Femur (tissue), 1 donor: ENCODE measurements at regions not wholly inside any gene's neighbourhood (a gene's known extent, or its start where the extent isn't known, plus 50 kb on each side); places are given as distances from the start of the nearest gene placed in this dataset.
"Not testable (repeated sequence)": the region's sequence is repeated elsewhere in the genome, so short reads cannot be mapped to it uniquely, and the experiment has no call there.

ENCODE experiments used
- DNase-seq: peaks from one replicate; pipeline ENCODE4 v3.0.0-alpha.2; 2017

DNA sequence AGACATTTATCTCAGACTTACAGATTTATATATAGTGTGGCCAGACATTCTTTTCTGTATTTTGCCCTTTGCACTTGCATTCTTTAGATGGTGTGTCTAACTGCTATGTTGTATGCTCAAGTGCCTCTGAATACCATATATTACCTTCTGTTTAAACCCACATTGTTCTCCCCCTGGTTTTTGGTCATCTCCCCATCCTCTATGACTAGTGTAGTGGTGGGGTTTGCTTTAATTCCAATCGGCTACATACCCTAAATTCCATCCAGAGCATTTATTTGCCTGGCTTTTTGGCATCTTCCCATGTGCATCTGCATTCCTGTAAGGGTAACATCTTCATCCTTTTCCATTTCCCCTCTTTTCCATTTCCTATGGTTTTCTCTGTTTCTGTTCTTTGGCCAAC lies 271.0 kb upstream of the SLC30A5 start:
- DNase-seq: no peak

DNA sequence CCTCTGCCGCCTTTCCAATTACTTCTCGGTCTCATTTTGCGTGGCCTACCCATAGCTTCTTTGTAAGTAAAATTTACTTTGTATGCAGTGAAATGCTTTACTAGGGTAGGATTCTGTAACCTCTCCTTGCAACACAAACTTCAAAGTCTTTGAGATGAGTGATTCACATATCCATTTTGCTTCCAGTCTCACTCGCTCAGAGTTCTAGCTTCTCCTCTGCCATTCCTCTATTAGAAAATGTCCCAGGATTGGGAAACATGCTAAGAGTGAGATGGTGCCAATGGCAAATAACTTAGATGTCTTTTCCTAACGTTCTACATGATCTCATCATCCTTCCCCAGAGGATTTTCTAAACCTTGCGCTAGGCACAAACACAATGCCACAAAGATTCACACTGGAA lies 270.5 kb upstream of the SLC30A5 start:
- no peak for DNase-seq

DNA sequence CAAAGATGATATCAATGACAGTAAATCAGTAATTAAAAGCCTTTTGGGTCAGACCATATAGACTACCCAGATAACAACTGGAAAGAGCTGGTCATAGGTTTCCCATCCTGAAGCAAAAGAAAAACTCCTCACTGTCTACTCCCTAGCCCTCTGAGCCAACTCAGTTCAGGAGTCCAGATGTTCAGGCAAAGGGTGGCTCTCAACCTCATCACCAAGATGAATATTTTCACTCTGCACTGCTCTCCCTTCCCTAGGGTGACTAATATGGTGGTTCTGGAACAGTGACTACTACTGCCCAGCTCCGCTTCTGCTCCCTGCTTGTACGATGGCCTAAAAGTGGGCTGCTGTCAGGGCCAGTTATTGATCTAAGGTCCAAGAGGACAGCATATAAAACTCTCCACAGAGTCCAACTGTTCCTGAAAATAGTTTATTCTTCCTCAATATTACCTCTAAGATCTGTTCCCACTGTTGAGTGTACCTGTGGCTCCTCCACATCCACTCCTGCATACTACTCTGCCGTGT lies 263.4 kb upstream of the SLC30A5 start:
- DNase-seq: no peak

- no peak for DNase-seq
Measured at GRCh38 chr5:68834491-68834981, 259.3 kb upstream of the SLC30A5 start.

DNA sequence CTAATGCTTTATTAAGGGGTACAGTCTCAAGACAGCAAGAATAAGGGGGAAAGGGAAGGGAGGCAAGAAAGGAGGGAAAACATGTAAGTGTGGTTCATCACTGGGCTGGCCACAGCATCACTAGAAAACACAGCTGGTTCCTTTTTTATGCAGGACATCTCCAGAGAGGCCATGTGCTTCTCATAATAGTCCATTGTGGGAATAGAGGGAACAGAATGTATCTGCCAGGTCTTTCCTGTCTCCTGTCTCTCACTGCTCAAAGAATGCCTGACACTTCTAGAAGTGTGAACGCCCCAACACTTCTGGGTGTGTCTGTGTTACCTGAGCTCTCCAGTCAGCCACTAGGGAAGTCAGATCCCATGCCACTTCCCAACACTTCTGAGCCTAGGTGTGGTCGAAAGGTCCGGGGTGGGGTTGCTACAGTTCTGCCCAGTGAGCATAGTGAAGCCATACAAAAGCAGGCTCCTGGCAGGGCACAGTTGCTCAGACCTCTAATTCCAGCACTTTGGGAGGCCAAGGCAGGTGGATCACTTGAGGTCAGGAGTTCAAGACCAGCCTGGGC lies 255.6 kb upstream of the SLC30A5 start:
- no peak for DNase-seq

DNA sequence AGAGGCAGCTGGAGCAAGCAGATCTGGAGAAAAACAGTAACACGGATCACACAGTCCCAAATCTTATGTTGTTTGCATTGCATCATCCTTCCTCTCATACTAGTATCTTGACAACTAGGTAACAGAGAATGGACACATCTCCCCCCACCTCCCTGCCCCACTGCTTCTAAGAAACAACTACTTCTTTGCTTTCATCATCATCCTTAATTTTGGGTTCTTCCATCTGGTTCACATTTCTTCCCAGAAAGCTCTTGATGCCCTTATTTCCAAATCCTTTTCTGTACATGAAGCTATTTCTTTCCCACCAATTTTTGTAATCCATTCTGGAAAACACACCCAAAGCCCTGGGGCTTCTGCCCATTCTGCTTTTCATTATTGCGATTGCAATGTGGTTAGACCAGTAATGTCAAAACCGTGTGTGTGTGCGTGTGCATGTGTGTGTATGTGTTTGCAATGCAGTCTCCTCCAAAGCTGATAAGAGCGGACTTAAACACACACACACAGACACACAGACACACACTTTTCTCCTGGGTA lies 254.7 kb upstream of the SLC30A5 start:
- peak; percentile 33 for DNase-seq

DNA sequence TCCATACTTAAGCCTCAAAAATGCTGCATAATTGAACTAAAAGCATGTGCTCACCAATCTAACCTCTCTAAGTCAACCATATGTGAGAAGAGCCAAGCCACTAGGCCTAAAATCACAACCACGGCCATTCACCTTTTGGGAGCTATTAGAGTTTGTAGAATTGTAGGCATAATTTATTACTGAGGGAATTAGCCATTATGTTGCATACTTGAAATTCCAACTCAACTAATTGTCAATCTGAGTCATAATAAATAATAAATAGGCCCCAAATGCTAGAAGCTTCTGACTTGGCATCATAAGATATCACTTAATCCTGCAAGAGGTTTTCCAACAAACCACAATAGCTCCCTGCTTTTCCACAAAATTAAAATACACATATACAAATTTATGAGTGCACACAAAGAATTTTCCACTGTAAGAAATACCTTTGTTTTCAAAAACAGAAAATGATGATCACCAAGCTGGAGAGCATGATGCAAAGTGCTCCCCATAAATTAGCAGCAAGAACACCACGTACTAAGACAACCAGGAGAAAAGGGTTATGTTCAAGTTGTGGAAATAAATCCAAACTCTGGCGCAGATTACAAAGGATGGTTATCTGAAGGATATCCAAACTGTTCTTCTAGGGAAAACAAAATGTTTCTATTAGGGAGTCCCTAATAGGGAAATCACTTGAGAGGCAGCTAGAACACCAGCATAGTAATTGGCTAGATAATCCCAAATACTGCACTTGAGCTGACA lies 250.0 kb upstream of the SLC30A5 start:
- DNase-seq: no peak

DNA sequence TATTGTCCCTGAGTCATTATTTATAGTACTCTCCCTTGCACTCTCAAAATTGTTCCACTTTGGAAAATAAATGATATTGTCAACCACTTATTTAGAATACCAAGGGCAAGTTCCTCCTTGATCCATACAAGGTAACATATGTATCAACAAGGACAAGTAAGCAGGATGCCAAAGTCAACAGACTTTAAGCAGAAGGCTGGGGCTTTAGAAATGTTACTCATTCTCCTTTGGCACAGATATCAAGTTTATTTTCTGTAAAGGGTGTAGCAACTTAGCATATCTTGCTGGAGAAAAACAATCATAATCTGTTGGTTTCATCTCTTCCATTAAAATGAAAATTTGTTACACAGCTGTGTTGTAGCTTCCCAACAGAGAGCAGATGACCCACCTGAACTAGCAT lies 248.7 kb upstream of the SLC30A5 start:
- no peak for DNase-seq

DNA sequence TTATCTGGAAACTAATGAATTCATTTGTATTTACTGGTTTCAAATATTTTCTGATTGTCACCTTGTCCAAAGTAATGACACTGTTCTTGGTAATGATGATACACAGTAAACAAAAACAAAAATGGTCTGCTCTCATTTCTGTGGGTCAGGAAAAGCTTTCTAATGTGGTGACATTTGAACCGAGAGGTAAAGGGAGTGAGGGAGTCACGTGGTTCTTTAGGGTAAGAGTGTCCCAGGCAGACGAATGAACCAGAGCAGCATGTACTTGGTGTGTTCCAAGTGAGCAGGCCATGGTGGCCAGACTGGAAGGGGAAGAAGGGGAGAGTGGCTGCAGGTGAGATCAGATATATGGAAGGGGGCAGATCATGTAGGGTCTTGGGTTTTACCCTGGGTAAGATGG lies 247.0 kb upstream of the SLC30A5 start:
- DNase-seq: no peak

- no peak for DNase-seq
Measured at GRCh38 chr5:68848091-68848490, 245.7 kb upstream of the SLC30A5 start.

DNA sequence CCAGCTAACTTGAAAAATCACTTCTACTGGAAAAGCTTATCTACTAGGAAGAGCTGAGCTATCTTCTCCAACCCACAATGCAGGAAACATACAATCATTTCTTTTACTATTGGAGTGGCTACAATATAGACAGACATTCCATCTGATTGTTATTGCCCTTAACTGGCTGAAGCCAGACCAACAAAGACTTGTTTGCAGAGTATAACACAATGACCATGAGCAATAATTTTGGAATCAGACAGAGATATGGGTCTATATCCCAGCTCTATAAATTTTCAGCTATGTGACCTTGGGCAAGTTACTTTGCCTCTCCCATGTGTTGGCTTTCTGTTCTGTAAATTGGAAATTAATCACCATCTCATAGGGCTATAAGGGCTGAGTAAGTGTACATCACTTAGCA lies 244.7 kb upstream of the SLC30A5 start:
- DNase-seq: no peak

GRCh38 chr5:68849906-68850305 lies 243.9 kb upstream of the SLC30A5 start:
- DNase-seq: no peak

GRCh38 chr5:68861099-68861498 lies 232.7 kb upstream of the SLC30A5 start:
- no peak for DNase-seq

GRCh38 chr5:68862560-68862959 lies 231.3 kb upstream of the SLC30A5 start:
- no peak for DNase-seq

DNA sequence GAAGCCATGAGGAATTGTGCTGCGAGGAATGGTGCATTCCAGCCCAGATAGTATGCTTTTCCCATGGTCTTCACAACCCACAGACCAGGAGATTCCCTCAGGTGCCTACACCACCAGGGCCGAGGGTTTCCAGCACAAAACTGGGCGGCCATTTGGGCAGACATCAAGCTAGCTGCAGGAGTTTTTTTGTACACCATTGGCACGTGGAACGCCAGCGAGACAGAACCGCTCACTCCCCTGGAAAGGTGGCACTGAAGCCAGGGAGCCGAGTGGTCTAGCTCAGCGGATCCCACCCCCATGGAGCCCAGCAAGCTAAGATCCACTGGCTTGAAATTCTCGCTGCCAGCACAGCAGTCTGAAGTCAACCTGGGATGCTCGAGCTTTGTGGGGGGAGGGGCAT lies 228.6 kb upstream of the SLC30A5 start:
- DNase-seq: not testable (repeated sequence)

- DNase-seq: no peak
Measured at GRCh38 chr5:68872088-68872839, 221.6 kb upstream of the SLC30A5 start.

DNA sequence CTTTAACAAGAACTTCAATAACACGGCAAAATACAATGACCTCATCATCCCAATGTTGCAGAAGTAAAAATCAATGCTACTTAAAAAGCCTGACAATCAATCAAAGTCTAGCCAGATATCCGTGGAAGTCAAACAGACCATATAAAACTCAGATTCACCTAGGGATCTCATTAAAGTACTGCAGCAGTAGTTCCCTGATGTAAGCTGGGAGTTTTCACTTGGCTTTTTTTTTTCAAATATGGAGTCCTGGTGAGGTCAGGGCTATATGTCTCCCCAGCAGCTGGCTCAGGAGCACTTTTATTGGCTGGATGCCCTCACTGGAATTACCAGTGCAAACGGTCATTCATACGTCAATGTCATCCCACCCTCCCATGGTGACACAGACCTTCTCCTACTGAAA lies 220.6 kb upstream of the SLC30A5 start:
- no peak for DNase-seq

DNA sequence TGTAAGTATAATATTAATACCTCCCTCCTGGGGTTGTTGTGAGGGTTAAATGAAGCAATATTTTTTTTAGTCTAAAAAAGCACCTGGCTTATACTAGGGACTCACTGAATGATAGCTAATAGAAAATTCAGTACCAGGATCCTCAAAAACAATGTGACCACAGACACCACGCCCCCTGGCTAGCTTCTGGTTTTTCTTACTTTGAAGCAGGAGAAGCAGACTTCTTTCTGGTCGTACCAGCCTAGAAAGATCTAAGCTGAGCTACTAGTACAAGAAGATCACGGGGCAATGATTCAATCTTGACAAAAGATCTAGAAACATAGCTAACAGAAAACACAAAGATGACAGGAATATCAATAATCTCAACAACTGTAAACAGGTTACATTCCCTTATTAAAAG lies 218.5 kb upstream of the SLC30A5 start:
- no peak for DNase-seq

DNA sequence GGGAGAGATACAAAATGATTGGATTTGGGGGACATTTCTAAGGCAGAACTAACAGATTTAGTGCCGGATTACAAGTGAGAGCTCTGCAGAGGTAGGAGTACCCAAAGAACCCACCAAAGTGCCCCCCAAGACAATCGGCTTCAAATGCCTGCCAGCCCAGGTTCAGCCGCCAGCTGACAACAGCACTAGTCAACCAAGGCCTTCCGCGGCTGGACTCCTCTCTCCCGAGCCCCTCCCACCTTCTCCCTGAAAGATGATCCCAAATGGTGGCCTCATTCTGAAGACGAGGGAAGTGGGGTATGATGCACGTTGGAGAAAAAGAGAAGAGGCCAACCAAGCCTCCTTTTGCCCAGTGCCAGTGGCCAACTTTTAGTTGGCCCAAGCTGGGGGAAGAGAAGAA lies 210.4 kb upstream of the SLC30A5 start:
- DNase-seq: no peak

DNA sequence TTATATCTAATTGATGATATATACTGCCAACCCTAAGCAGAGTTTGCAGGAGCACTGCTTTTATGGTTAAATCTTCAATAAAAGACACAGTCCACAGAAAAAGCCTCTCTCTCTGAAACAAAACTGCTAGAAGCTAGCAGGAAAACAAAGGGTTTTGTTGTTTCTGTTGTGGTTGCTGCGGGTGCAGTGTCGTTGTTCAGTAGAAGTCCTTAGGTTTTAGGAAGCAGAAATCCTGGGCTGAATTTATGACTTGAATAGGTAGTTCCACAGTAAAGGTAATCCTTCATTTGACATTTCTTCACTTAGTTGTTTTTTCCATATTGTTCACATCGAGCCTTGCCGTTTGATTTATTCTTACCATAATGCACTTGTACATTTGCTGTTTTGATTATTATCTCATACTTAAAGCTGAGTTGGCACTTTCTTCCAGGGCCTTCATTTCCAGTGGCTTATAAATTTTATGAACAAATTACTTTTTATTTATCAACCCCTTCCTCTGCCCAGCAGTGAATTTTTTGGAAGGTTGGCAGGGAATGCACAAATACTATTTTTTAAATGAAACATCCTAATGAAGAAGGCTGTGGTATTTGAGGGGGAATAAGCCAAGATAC lies 209.6 kb upstream of the SLC30A5 start:
- DNase-seq: no peak

GRCh38 chr5:68884883-68885282 lies 208.9 kb upstream of the SLC30A5 start:
- DNase-seq: no peak

GRCh38 chr5:68886814-68887213 lies 207.0 kb upstream of the SLC30A5 start:
- DNase-seq: no peak

DNA sequence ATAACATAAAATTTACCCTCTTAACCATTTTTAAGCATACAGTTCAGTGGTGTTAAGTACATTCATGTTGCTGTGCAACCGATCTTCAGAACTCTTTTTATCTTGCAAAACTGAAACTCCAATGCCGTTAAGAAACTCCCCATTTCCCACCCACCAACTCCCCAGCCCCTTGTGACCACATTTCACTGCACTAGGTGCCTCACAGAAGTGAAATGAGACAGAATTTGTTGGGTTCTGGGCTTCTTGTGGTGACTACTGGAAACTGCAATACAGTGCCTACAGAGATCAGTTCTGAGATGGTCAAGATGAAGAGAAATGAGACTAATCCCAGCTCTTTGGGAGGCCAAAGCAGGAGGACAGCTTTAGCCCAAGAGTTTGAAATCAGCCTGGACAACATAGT lies 202.1 kb upstream of the SLC30A5 start:
- DNase-seq: no peak
